Left lung (tissue), 4 donors: ENCODE measurements at regions not wholly inside any gene's neighbourhood (a gene's known extent, or its start where the extent isn't known, plus 50 kb on each side); places are given as distances from the start of the nearest gene placed in this dataset.

Experiments
- ATAC-seq: fragments of 200-7000 bp; cut with Tn5 transposase; one replicate; pipeline ENCODE4 v1.9.1; 2020; ENCODE audit warnings: moderate library complexity
- DNase-seq, 4 donors: peaks; one replicate each; pipeline ENCODE4 v3.0.0-alpha.2; 2013 to 2020
- H3K27ac ChIP-seq, 2 donors: fragments of 200-600 bp; sonication (generic) in 1 of 2; one replicate each; pipeline versions ENCODE4 v1.5.0 to v1.8.0; 2020 to 2021
- H3K27me3 ChIP-seq, 2 donors: fragments of 200-600 bp; sonication (generic) in 1 of 2; one replicate each; pipeline versions ENCODE4 v1.5.0 to v1.8.0; 2020 to 2021
- H3K36me3 ChIP-seq, 2 donors: fragments of 200-600 bp; sonication (generic) in 1 of 2; one replicate each; pipeline versions ENCODE4 v1.5.0 to v1.8.0; 2020 to 2021
- H3K4me1 ChIP-seq, 2 donors: fragments of 200-600 bp; one replicate each; pipeline ENCODE4 v1.8.0; 2021
- H3K4me3 ChIP-seq, 2 donors: fragments of 200-600 bp; sonication (generic) in 1 of 2; one replicate each; pipeline versions ENCODE4 v1.5.0 to v1.8.0; 2020 to 2021; ENCODE audit warnings: mild to moderate bottlenecking in 1 of 2
- H3K9me3 ChIP-seq, 2 donors: fragments of 200-600 bp; sonication (generic) in 1 of 2; one replicate each; pipeline versions ENCODE4 v1.5.0 to v1.8.0; 2020 to 2021
- intact Hi-C, 2 donors: fragments of 100-400 bp; cut with DNase I; formaldehyde crosslinking; loops; one replicate each; pipeline versions ENCODE4 v1.11.2 to v1.14.2; 2022
- TF ChIP-seq, protein P1 (sequence below), 2 donors: fragments of 200-600 bp; sonication (generic) in 1 of 2; IDR thresholded peaks; one replicate each; pipeline versions ENCODE4 v1.5.0 to v1.8.0; 2021; ENCODE audit warnings: antibody characterized with exemption in 2 of 2
- donor health status: DM: no; HTN: yes; CAD: no.
- donor health status: DM: no; HTN: no; CAD: no.

DNA sequence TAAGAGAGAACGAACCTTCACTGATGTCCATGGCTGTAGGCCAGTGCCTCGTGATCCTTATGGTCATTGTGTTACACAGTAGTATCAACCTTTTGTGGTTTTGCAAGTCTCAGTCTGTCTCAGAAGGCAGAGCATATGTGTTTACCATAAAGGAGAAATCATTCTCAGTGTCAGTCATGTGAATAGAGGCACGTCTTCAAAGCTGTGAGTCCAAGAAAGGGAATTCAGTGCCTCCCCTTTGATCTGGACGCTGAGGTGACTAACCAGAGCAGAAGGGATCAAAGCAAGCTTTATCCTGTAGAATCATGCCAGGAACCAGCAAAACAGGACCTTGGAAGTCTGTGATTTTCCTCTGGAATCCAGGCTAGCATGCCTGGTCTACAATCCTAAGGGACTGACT, 433.9 kb downstream of the DNAH5 start:
- no peaks in the 10 kb centered on the region for H3K36me3 ChIP-seq
- intact Hi-C loops: no loop called here
- H3K9me3 ChIP-seq: no peaks in the 10 kb centered on the region
- no peaks in the 10 kb centered on the region for H3K27me3 ChIP-seq
- no peak overlapping the region for H3K27ac ChIP-seq
- H3K4me1 ChIP-seq: no peaks in the 10 kb centered on the region
- ATAC-seq (no peak), DNase-seq (no peak)
- H3K4me3 ChIP-seq: no peak overlapping the region
- TF ChIP-seq, protein P1, sequence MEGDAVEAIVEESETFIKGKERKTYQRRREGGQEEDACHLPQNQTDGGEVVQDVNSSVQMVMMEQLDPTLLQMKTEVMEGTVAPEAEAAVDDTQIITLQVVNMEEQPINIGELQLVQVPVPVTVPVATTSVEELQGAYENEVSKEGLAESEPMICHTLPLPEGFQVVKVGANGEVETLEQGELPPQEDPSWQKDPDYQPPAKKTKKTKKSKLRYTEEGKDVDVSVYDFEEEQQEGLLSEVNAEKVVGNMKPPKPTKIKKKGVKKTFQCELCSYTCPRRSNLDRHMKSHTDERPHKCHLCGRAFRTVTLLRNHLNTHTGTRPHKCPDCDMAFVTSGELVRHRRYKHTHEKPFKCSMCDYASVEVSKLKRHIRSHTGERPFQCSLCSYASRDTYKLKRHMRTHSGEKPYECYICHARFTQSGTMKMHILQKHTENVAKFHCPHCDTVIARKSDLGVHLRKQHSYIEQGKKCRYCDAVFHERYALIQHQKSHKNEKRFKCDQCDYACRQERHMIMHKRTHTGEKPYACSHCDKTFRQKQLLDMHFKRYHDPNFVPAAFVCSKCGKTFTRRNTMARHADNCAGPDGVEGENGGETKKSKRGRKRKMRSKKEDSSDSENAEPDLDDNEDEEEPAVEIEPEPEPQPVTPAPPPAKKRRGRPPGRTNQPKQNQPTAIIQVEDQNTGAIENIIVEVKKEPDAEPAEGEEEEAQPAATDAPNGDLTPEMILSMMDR (IDR thresholded peaks at IDR 0.05): no peak

- no peak overlapping the region for H3K27ac ChIP-seq
- H3K27me3 ChIP-seq: no peaks in the 10 kb centered on the region
- DNase-seq (no peak), ATAC-seq (no peak)
- intact Hi-C loops: no loop called here
- TF ChIP-seq, protein P1 (IDR thresholded peaks at IDR 0.05): no peak
- H3K36me3 ChIP-seq: no peaks in the 10 kb centered on the region
- H3K9me3 ChIP-seq: no peaks in the 10 kb centered on the region
- H3K4me1 ChIP-seq: no peaks in the 10 kb centered on the region
- no peak overlapping the region for H3K4me3 ChIP-seq
These were observed 435.9 kb downstream of the DNAH5 start for GRCh38 chr5:13508559-13508958.

DNA sequence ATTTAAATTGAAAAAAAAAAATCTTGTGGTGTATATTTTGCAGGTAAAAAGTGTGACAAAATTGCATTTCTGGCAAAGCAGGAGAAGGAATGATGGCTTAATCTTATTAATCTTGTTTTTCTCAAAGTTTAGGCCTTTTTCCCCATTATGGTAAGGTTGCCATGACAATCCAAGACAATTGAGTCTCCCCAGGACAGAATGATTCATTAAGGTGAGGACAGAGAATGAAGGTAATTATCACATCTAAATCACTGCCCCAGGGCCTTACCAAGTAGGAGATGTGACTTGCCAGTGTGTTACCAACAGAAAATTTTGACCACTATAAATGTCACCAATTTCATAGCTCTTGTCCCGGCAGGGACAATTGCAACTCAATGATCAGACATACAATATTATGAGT, 439.2 kb downstream of the DNAH5 start:
- H3K27ac ChIP-seq: no peak overlapping the region
- no peaks in the 10 kb centered on the region for H3K36me3 ChIP-seq
- DNase-seq: no peak
- no peaks in the 10 kb centered on the region for H3K4me1 ChIP-seq
- intact Hi-C loops: no loop called here
- no peak overlapping the region for H3K4me3 ChIP-seq
- ATAC-seq: no peak
- no peaks in the 10 kb centered on the region for H3K9me3 ChIP-seq
- H3K27me3 ChIP-seq: no peaks in the 10 kb centered on the region
- TF ChIP-seq, protein P1 (IDR thresholded peaks at IDR 0.05): no peak

GRCh38 chr5:13503017-13503416, 441.5 kb downstream of the DNAH5 start:
- Histone ChIP-seq H3K9me3 (peaks cover 0 to 3% of the 10 kb centered on the region in 2 donors), H3K27ac (no peak overlapping the region), H3K4me3 (no peak overlapping the region), H3K4me1 (no peaks in the 10 kb centered on the region), H3K36me3 (no peaks in the 10 kb centered on the region), H3K27me3 (no peaks in the 10 kb centered on the region)
- TF ChIP-seq, protein P1 (IDR thresholded peaks at IDR 0.05): no peak
- DNase-seq (no peak), ATAC-seq (no peak)
- intact Hi-C loops: no loop called here

DNA sequence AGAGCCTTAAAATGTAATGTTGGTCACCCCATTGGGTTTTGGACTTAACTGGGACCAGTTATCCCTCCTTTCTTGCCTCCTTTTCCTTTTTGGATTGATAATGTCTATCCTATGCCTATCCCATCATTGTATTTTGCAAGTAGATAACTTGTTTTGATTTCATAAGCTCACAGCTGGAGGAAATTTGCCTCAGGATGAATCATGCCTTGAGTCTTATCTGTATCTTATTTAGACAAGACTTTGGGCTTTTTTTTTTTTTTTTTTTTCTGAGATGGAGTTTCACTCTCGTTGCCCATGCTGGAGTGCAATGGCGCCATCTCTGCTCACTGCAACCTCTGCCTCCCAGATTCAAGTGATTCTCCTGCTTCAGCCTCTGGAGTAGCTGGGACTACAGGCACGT, 443.3 kb downstream of the DNAH5 start:
- DNase-seq (no peak), ATAC-seq (no peak)
- TF ChIP-seq, protein P1 (IDR thresholded peaks at IDR 0.05): no peak
- H3K4me1 ChIP-seq: no peaks in the 10 kb centered on the region
- H3K27me3 ChIP-seq: no peaks in the 10 kb centered on the region
- H3K36me3 ChIP-seq: no peaks in the 10 kb centered on the region
- H3K27ac ChIP-seq: no peak overlapping the region
- no peak overlapping the region for H3K4me3 ChIP-seq
- intact Hi-C loops: no loop called here
- peaks cover 0 to 3% of the 10 kb centered on the region in 2 donors for H3K9me3 ChIP-seq
